NCI-H2029 treated with DMSO at 0.1 percent for 48 hours (cell line): ENCODE measurements at regions not wholly inside any gene's neighbourhood (a gene's known extent, or its start where the extent isn't known, plus 50 kb on each side); places are given as distances from the start of the nearest gene placed in this dataset.

Source experiments
- DNase-seq: peaks from one replicate; lab custom pipeline; 2025; lab: John Stamatoyannopoulos, UW

DNA sequence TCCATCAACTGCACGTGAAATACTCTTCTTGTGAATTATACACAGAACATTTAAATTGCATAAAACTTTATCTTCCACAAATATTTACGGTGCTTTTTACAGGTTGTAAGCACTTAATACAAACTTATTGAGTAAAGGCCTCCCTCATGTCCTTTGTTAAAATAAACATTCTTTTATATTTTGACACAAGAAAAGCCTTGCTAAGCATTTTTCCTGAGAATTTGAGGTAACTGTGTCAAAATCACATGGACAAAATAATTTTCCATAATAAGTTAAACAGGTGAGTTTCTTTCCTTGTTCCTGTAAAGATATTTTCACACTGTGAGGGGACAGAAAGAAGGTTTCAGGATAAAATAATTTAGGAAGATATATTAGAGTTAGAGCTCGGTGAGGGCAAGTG, 1317.1 kb upstream of the ZEB2 start:
- no peak for DNase-seq

DNA sequence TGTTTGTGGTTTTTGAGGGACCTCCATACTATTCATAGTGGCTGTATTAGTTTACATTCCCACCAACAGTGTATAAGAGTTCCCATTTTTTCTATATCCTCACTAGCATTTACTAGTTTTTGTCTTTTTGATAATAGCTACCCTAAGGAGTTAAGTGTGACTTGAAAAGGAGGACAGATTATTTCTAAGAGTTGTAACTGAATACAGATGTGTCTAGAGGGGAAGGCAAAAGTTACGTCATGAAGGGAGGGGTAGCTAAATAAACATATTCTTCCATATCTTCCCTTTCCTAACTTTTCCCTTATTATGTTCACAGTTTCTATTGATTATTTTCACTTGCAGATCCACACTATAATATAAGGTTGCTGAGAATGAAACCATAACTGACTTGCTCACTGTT, 1315.7 kb upstream of the ZEB2 start:
- no peak for DNase-seq

DNA sequence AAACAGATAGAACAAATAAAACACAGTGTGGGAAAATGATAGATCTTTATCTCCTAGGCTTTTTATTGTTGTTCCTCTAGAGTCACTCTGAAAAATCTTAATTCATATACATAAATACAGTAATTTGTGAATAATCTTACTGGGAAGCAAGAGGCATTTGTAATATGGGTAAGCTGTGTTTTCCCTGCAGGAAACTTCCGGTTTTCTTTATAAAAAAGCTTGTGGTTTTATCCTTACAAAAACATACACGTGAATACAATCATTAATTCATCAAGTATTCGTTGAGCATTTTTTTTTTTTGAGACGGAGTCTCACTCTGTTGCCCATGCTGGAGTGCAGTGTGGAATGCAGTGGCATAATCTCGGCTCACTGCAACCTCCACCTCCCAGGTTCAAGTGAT, 1312.8 kb upstream of the ZEB2 start:
- DNase-seq = no peak

DNA sequence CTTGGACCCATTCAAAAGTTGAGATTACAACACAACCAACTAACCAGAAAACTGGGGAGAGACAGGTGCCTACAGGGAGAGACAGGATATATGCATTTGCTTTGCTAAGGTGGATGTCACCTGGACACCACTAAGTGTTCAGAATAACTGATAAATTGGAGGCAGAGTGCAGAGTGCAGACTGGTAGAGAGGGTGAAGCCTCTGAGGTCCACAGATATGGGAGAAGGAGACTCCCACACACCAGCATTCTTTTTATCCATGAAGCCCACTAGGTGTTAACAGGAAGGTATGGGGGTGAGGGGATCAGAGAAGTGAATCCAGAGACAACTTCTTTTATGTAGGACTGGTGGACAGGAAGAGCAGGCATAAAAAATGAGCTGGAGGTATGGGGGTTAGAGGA, 1310.0 kb upstream of the ZEB2 start:
- DNase-seq = no peak

DNA sequence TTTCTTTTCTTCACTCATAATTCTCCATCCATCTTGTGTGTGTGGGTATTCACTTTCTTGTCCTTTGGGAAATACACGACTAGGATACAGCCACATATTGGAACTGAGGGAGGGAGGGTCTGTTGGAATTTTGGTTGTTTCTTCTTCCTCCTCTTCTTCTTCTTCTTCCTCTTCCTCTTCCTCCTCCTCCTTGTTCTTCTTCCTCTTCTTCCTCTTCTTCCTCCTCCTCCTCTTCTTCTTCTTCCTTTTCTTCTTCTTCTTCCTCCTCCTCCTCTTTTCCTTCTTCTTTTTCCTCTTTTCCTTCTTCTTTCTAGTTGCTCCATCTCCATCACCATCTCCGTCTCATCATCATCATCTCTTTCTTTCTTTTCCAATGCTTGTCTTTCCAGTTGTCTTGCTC, 1307.3 kb upstream of the ZEB2 start:
- DNase-seq = no peak

DNA sequence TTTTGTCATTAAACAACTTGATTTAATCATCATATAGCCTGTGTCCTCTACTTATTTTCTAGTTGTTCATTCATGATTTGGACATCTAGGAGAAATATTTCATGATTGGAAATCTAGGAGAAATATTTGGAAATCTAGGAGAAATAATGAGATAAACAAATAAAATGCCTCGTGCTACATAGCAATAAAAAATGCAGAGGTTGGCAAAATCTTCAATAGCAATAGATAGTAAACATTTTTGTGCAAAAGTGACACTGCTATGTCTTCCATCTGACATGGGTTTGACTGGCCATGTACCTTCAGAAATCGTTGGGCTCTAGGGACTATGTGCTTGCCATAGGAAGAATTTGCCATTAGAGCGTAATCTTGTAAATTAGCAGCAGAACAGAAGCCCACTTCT, 1304.5 kb upstream of the ZEB2 start:
- no peak for DNase-seq

DNA sequence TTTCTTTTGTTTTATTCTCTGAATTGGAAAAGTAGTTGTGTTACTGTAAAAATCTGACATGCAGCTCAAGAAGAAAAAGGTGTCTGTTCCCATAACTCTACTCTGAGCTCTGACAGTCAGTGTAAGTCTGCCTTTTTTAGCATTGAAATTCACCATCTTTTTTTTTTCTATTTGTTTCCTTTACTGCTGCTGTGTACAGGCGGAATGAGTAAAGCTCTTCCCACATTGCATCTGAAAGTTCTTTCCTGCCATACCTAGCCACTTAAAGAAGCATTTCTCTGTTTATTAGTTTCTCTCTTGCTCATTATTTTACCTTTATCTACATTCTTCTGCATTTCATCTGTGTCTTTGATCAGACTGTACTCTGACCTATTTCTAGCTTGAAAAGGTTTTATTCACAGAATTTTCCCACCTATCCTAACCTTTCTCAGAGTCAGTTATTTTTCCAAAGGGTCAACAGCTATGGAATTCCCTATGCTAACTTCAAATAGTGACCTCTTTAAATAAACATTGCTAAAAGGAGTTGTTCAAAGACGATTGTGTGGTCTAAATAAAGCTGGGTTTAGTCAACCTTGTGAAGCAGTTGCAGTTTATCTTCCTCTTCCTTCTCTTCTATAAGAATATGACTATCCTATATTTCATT, 1303.1 kb upstream of the ZEB2 start:
- DNase-seq = no peak

DNA sequence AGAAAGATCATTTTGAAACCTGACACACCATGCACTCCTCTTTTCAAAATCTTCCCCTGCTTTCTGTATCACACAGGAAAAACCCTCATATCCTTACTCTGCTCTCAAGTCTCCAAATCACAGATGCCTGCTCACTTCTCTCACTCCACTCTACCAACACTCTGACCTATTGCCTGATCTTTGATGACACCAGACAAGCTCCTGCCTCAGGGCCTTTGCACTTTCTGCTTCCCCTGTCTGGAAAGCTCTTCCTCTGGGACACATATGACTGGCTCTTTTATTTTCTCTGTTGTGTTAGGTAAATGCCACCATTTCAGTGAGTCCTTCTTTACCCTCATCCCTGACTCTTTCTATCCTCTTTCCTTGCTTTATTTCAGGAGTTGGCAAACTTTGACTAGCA, 1300.7 kb upstream of the ZEB2 start:
- no peak for DNase-seq

DNA sequence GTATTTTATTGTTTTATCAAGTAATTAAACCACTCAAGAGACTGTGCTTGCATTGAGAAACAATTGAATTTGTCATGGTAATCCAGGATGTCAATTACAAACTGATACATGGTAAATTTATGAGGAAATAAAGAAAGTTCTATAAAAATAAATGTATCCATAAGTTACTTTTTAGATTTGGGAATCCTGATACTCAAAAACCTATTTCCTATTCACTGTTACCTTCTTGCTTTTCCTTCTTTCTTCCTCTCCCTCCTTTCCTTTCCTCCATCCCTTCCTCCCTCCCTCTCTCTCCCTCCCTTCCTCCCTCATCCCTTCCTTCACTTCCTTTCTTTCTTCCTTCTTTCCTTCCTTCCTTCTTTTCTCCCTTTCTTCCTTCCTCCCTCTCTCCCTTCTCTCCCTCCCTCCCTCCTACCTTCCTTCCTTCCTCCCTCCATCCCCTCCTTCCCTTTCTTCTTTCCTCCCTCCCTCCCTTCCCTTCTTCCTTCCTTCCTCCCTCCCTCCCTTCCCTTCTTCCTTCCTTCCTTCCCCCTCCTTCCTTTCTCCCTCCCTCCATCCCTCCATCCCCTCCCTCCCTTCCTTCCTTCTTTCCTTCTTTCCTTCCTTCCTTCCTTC, 1299.1 kb upstream of the ZEB2 start:
- no peak for DNase-seq

DNA sequence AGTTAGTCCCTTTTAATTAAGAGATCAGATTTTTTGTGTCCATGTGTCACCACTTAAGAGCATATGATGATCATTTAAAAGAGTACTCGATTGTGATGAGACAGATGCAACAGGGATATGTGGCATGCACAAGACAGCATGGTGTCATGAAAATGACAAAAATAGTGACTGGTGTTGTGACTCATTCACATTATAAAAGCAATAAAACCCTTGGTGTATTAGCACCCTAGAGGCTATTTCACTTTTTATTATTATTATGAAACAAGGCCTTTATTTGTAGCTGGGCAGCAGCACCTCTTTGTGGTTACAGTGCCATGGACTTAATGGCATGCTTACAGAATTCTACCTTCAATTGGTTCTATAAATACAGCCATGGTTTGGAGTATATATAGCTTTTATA, 1296.0 kb upstream of the ZEB2 start:
- no peak for DNase-seq

DNA sequence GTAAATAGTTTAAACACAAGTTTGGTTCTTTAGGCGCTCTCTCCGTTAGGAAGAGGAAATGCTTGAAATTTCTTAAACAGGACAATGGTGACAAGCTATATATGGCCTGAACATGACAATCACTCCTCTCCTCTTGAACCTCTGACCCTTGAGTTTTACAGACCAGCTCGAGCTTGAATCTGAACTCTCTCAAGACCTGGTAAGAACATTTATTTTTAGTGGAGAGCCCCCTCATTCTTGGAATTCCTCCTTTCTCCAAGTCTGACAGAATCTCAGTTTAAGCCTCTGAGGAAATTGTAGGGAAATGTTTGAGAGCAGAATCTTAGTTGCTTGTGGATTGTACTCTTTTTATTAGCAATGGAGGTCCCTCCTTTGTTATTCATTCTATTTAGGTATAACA, 1293.6 kb upstream of the ZEB2 start:
- no peak for DNase-seq

DNA sequence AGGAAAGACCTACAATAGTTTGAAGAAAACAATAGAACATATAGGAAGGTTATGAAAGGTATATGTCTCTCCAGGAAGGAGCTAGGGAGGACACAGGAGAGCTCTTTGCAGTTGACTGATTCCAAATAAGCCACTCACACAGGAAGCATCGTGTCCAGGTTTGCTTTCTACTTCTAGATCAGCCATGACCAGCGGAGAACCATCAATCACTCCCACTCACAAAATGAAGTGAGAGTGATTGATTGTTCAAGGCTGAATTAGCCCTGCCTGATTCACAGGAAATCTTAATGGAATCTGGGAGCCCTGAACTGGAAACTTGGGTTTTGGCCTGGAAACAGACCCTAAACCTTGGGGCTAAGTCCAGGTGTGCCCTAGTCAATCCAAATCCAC, 1292.2 kb upstream of the ZEB2 start:
- no peak for DNase-seq

DNA sequence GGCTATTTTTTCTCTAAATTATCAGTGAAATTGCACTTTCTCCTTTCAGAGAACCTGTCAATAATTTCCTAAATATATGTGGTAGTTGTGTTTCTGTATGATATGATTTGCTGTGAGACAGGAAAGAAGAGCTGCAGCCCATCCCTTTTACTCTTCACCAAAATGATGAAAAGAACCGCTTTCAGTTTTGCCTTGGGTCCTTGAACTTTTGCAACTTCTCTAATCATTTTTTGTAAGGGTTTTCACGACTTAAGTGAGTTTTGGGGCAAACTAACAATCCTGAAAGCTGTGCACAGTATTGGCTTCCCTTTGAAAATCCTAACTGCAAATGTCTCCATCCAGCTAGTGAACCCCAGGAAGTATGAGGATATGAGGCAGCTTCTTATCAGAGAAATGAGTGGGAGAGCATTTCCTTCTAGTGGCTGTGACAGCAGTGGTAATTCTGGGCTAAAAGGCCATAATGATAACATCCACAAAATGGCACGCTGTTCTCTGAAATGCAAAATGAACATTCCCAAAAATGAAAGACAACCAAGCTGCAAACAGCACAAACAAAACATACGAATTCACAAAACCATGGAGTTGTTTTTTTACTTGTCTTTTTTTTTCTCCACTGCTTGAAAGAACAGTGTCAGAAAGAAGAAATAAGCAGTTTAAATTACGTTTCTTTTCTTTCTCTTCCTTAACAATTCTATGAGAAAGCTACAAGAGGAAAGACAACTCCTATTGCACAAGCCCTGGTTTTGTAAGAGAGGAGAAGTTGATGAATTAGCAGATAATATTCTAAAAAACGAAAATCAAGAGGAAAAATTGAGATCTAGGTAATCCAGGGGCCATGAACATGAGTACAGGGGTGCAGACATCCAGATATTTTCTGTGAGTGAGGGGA, 1291.6 kb upstream of the ZEB2 start:
- DNase-seq = no peak

DNA sequence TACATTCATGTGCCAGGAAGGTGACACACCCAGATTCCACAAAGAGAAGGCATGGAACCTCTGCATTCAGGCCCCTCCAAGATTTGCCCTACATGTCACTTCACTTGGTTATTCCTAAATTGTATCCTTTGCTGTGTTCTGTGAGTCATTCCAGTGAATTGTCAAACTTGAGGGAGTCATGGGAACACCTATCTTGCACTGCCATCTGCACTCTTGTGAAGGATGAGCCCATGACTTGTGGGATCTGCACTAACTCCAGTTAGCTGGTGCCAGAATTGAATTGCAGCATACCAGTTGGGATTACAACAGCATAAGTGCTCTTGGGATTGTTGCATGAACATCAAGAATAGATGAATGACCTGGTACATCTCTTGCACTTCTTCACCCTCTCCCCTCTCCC, 1288.0 kb upstream of the ZEB2 start:
- DNase-seq = no peak

DNA sequence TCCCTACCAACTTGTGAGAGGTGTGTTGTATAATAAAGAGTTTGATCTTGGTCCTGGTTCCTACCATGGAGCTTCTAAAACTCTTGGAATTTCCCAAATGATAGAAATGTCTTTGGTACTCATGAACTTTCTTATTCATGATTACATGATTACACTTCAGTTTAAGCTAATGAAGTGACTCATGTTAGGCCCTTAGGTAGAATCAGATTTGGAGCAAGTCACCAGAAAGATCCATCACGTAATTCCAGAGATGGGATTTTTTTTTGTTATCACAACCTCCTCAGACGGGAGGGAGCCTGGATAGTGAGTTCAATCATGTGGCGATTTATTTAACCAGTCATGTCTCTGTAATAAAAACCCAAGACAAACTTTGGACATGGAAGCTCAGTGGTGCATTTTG, 1287.6 kb upstream of the ZEB2 start:
- DNase-seq = no peak

DNA sequence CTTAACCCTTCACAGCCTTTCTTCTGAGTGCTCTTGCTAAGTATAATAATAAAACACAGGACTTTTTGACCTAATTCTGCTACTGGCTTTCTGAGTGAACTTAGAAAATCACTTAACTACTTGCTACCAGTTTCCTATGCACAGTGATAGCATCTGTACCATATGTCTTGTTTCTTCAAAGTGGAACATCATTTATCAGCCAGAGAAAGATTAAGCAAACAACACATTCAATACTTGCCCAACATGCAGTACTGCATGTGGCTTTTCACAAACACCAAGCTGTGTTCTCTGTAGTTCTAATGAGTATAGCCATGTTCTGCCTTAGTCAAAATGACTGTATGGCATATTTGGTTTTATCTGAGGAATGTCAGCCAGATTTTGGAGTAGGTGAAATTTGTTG, 1286.6 kb upstream of the ZEB2 start:
- DNase-seq = no peak

DNA sequence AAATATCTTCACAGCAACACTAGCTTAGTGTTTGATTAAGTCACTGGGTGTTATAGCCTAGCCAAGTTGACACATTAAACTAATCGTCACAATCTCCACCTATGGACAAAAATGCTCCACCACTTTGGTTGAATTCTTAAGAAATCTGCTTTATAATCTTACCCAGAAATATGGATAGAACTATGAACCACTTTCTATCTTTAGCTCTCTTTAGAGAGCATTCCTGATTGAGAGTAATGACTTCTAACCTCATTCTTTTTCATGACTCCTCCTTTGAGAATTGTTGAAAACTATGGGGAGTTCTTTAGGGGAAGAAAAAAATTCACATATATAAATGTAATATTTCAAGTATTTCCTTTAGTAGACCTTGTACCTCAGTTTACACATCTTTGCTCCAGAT, 1282.2 kb upstream of the ZEB2 start:
- DNase-seq = no peak

DNA sequence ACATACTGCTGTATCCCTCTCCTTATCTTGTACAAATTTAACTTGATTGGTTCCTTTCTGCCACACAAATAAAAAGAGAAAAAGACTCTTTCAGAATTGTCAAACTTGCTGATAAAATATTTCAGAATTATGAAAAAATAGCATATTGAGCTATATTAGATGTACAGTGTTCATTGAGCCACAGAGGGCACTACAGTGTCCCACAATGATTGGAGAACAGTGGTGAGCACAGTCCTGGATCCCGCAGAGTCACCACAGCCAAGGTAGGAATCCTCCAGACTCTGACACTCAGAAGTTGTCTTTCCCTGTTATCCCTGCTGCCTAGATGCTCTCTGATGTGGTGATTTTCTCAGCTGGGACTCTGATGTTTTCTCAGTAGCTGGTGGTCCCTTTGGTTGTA, 1281.3 kb upstream of the ZEB2 start:
- no peak for DNase-seq

DNA sequence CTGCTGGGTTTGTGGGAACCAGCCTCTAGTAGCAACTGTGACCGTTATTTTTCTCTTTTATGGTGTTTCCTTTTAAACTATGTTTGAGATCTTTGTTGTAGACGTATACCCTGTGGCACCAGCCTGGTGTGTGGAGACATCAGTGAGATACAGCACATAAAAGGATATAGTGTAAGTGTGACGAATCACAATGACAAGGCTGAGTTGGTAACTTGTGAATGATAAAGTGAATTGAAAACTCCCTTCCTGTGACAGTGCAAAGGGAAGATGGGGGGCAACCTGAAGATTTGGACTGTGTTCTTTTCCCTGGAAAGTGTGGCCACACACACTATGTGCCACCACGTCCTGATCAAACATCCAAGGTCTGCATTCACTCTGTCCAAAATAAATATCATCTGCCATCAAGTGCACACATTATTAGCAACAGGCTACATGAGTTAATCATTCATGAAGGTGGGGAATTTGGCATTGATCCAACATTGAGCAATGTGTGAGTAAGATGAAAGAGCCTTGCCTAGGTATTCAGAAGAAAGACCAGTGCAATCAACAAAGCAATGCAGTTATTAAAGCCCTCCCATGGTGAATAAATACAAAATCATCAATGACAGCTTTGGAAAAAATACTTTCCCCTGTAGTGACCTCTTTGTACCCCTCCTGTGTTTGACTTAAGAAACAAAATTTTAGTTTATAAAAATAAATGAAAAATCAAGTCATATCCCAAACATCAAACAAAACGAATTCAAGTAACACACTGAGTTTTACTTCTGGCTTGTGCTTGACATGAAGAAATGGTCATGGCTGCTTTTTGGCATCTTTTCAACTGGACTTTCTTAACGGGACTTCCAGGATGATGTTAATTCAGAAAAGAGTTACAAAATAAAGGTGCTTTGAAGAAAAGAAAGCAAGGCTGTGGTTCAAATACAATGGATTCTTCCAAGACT, 1280.5 kb upstream of the ZEB2 start:
- DNase-seq = no peak

DNA sequence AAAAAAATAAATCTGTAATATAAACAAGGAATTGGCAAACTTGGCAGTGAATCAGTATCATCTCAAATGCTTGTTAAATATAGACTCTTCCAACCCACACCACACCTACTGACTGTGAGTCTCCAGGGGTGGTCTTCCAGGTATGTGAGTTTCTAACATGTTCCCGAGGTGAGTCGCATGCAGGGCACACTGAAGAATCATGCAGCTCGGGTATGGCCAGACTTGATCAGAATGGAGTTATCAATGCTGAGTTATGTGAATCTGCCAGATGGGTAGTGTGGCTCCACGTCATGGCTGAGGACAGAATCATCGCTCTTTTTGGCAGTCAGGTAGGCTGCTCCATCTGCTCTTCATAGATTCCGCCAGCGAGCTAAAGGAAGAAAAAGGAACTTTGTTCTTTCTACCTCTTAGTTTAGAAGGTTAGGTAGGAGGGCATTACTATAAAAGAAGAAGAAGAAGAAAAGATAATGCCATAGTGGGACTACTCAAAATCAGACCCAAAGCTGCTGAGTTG, 1279.7 kb upstream of the ZEB2 start:
- no peak for DNase-seq

DNA sequence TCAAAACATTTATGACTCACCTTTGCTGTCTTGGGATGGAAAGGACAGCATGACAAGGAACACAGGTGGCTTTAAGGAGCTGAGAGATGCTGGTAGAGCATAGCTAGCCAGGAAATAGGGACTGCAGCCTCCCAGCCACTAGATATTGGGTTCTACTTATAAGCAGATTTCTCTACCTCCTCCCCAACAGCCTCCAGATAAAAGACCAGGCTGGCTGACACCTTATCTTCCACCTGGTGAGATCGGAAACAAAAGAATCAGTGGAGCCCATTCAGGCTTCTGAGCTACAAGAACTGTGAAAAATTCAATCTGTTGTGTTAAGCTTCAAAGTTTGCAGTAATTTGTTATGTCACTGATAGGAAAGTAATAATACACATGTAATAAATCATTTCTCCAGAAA, 1278.5 kb upstream of the ZEB2 start:
- no peak for DNase-seq

DNA sequence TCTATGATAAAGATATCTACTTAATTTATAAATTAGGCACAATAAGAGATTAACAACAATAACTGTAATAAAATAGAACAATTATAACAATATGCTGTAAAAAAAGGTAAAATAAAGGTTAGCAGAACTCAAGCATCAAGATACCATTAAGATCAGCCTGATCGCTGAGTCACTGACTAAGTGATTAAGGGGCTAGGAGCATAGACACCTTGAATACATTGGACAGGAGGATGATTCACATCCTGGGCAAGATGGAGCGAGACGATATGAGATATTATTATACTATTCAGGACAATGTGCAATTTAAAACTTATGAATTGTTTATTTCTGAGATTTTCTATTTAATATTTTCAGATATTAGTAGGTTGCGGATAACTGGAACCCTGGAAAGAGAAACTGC, 1277.8 kb upstream of the ZEB2 start:
- DNase-seq = no peak
